GM21717 (cell line): ENCODE measurements at regions not wholly inside any gene's neighbourhood (a gene's known extent, or its start where the extent isn't known, plus 50 kb on each side); places are given as distances from the start of the nearest gene placed in this dataset.
"Not testable (repeated sequence)": the region's sequence is repeated elsewhere in the genome, so short reads cannot be mapped to it uniquely, and the experiment has no call there.

Experiments
- ATAC-seq: cut with Tn5 transposase; IDR thresholded peaks from one replicate; pipeline ENCODE4 v1.9.1; 2021; ENCODE audit warnings: mild to moderate bottlenecking, moderate library complexity; ENCODE audit not compliant: unreplicated experiment

- ATAC-seq = not testable (repeated sequence)
Measured at GRCh38 chr2:87500951-87501350, 246.9 kb upstream of the PLGLB2 start.

- ATAC-seq = not testable (repeated sequence)
Measured at GRCh38 chr2:87502948-87503347, 244.9 kb upstream of the PLGLB2 start.

- ATAC-seq = not testable (repeated sequence)
Measured at GRCh38 chr2:87505239-87505638, 242.6 kb upstream of the PLGLB2 start.

- ATAC-seq = not testable (repeated sequence)
Measured at GRCh38 chr2:87505909-87506308, 242.0 kb upstream of the PLGLB2 start.

- ATAC-seq = not testable (repeated sequence)
Measured at GRCh38 chr2:87507378-87508348, 240.2 kb upstream of the PLGLB2 start.

GRCh38 chr2:87511195-87511778, 236.6 kb upstream of the PLGLB2 start:
- not testable (repeated sequence) for ATAC-seq

GRCh38 chr2:87512864-87513530, 234.9 kb upstream of the PLGLB2 start:
- not testable (repeated sequence) for ATAC-seq

GRCh38 chr2:87514034-87514433, 233.9 kb upstream of the PLGLB2 start:
- ATAC-seq = peak; percentile 46

- ATAC-seq = not testable (repeated sequence)
Measured at GRCh38 chr2:87514515-87514914, 233.4 kb upstream of the PLGLB2 start.

GRCh38 chr2:87515226-87515625, 232.7 kb upstream of the PLGLB2 start:
- ATAC-seq = not testable (repeated sequence)

GRCh38 chr2:87515875-87516274, 232.0 kb upstream of the PLGLB2 start:
- not testable (repeated sequence) for ATAC-seq

GRCh38 chr2:87516369-87516967, 231.4 kb upstream of the PLGLB2 start:
- ATAC-seq = not testable (repeated sequence)

GRCh38 chr2:87517438-87517837, 230.4 kb upstream of the PLGLB2 start:
- ATAC-seq = not testable (repeated sequence)

- not testable (repeated sequence) for ATAC-seq
Measured at GRCh38 chr2:87518066-87518465, 229.8 kb upstream of the PLGLB2 start.

- not testable (repeated sequence) for ATAC-seq
Measured at GRCh38 chr2:87518547-87518946, 229.3 kb upstream of the PLGLB2 start.

GRCh38 chr2:87519158-87520011, 228.5 kb upstream of the PLGLB2 start:
- ATAC-seq = not testable (repeated sequence)

- peak; percentile 57 for ATAC-seq
Measured at GRCh38 chr2:87521057-87521456, 226.8 kb upstream of the PLGLB2 start.

GRCh38 chr2:87521489-87521888, 226.4 kb upstream of the PLGLB2 start:
- ATAC-seq = not testable (repeated sequence)

- not testable (repeated sequence) for ATAC-seq
Measured at GRCh38 chr2:87524619-87525188, 223.2 kb upstream of the PLGLB2 start.
